ENCODE measurements at regions not wholly inside any gene's neighbourhood (a gene's known extent, or its start where the extent isn't known, plus 50 kb on each side); places are given as distances from the start of the nearest gene placed in this dataset.

- Histone ChIP-seq H3K27me3 (no peaks in the 10 kb centered on the region), H3K4me3 (no peak overlapping the region), H3K36me3 (no peaks in the 10 kb centered on the region), H3K27ac (no peak overlapping the region), H3K4me1 (no peaks in the 10 kb centered on the region), H3K9me3 (no peaks in the 10 kb centered on the region)
- intact Hi-C loops (cut with DNase I), result no loop called here
- no peak for TF ChIP-seq CTCF (IDR thresholded peaks at IDR 0.05)
- ATAC-seq, result no peak
- DNase-seq, result no peak
These were observed 314.2 kb downstream of the CDC5L start for GRCh38 chr6:44701637-44702101.

- no peaks in the 10 kb centered on the region for H3K9me3 ChIP-seq
- intact Hi-C loops (cut with DNase I), result no loop called here
These were observed 314.8 kb downstream of the CDC5L start for GRCh38 chr6:44702292-44702691.

GRCh38 chr6:44704240-44705150 is 317.0 kb downstream of the CDC5L start:
- H3K4me1 ChIP-seq, result no peaks in the 10 kb centered on the region
- H3K4me3 ChIP-seq, result no peak overlapping the region
- no peaks in the 10 kb centered on the region for H3K36me3 ChIP-seq
- ATAC-seq, result no peak
- DNase-seq, result no peak
- no peaks in the 10 kb centered on the region for H3K27me3 ChIP-seq
- no peak for TF ChIP-seq CTCF (IDR thresholded peaks at IDR 0.05)
- intact Hi-C loops (cut with DNase I), result no loop called here
- no peaks in the 10 kb centered on the region for H3K9me3 ChIP-seq
- H3K27ac ChIP-seq, result no peak overlapping the region

More at GRCh38 chr6:44702292-44702691, 314.8 kb downstream of the CDC5L start:
- no peak for DNase-seq
- no peak overlapping the region for H3K27ac ChIP-seq
- no peak overlapping the region for H3K4me3 ChIP-seq
- TF ChIP-seq CTCF (IDR thresholded peaks at IDR 0.05), result no peak
- no peaks in the 10 kb centered on the region for H3K4me1 ChIP-seq
- ATAC-seq, result no peak
- no peaks in the 10 kb centered on the region for H3K27me3 ChIP-seq
- H3K36me3 ChIP-seq, result no peaks in the 10 kb centered on the region

- no peak for TF ChIP-seq CTCF (IDR thresholded peaks at IDR 0.05)
- DNase-seq, result no peak
- no peaks in the 10 kb centered on the region for H3K27me3 ChIP-seq
- intact Hi-C loops (cut with DNase I), result no loop called here
- no peak for ATAC-seq
- H3K9me3 ChIP-seq, result no peaks in the 10 kb centered on the region
- H3K36me3 ChIP-seq, result no peaks in the 10 kb centered on the region
- no peak overlapping the region for H3K4me3 ChIP-seq
- H3K4me1 ChIP-seq, result no peaks in the 10 kb centered on the region
- H3K27ac ChIP-seq, result no peak overlapping the region
These were observed 318.1 kb downstream of the CDC5L start for GRCh38 chr6:44705596-44705995.

- H3K4me3 ChIP-seq, result no peak overlapping the region
- no peaks in the 10 kb centered on the region for H3K9me3 ChIP-seq
- TF ChIP-seq CTCF (IDR thresholded peaks at IDR 0.05), result no peak
- ATAC-seq, result no peak
- H3K36me3 ChIP-seq, result no peaks in the 10 kb centered on the region
- H3K27me3 ChIP-seq, result no peaks in the 10 kb centered on the region
- H3K4me1 ChIP-seq, result no peaks in the 10 kb centered on the region
- no peak overlapping the region for H3K27ac ChIP-seq
- intact Hi-C loops (cut with DNase I), result no loop called here
- DNase-seq, result no peak
These were observed 318.5 kb downstream of the CDC5L start for GRCh38 chr6:44706011-44706410.

Data from upper lobe of right lung (tissue), 1 donor.